ENCODE measurements at regions not wholly inside any gene's neighbourhood (a gene's known extent, or its start where the extent isn't known, plus 50 kb on each side); places are given as distances from the start of the nearest gene placed in this dataset.

GRCh38 chr11:82529936-82530335, 203.7 kb downstream of the FAM181B start:
- H3K9me3 ChIP-seq, result peaks cover 0 to 6% (median 0%) of the 10 kb centered on the region in 12 donors
- no peaks in the 10 kb centered on the region for H3K36me3 ChIP-seq
- DNase-seq (no peak), ATAC-seq (no peak)
- TF ChIP-seq POLR2A (IDR thresholded peaks at IDR 0.05) (no peak), CTCF (IDR thresholded peaks at IDR 0.05) (no peak)
- H3K27me3 ChIP-seq, result no peaks in the 10 kb centered on the region
- WGBS, 4 donors, result 30 to 69% (median 66%) methylated on average over 2 of the region's 2 CpGs
- H3K4me3 ChIP-seq, result no peak overlapping the region
- no peak overlapping the region for H3K27ac ChIP-seq
- H3K4me1 ChIP-seq, result no peaks in the 10 kb centered on the region
- intact Hi-C loops (cut with DNase I), result no loop called here

- no peak for ATAC-seq
- peaks cover 0 to 1% (median 0%) of the 10 kb centered on the region in 12 donors for H3K4me1 ChIP-seq
- H3K27ac ChIP-seq, result no peak overlapping the region
- no peaks in the 10 kb centered on the region for H3K36me3 ChIP-seq
- TF ChIP-seq POLR2A (IDR thresholded peaks at IDR 0.05) (no peak), CTCF (IDR thresholded peaks at IDR 0.05) (no peak)
- intact Hi-C loops (cut with DNase I), result no loop called here
- H3K9me3 ChIP-seq, result peaks cover 0 to 6% (median 0%) of the 10 kb centered on the region in 12 donors
- no peak for DNase-seq
- no peak overlapping the region for H3K4me3 ChIP-seq
- no peaks in the 10 kb centered on the region for H3K27me3 ChIP-seq
- 82 to 90% (median 85%) methylated on average over 5 of the region's 5 CpGs for WGBS, 4 donors
Observed at GRCh38 chr11:82527081-82527584, 206.5 kb downstream of the FAM181B start.

GRCh38 chr11:82523141-82523540, 210.5 kb downstream of the FAM181B start:
- H3K27ac ChIP-seq, result no peak overlapping the region
- H3K4me1 ChIP-seq, result peaks cover 0 to 11% (median 0%) of the 10 kb centered on the region in 12 donors
- 49 to 61% (median 55%) methylated on average over 4 of the region's 4 CpGs for WGBS, 4 donors
- no peak overlapping the region for H3K4me3 ChIP-seq
- H3K9me3 ChIP-seq, result no peaks in the 10 kb centered on the region
- no peak for ATAC-seq
- DNase-seq, result no peak
- H3K27me3 ChIP-seq, result no peaks in the 10 kb centered on the region
- intact Hi-C loops (cut with DNase I), result no loop called here
- no peaks in the 10 kb centered on the region for H3K36me3 ChIP-seq
- TF ChIP-seq POLR2A (IDR thresholded peaks at IDR 0.05), result no peak
- no peak for TF ChIP-seq CTCF (IDR thresholded peaks at IDR 0.05)

GRCh38 chr11:82521427-82521826, 212.2 kb downstream of the FAM181B start:
- WGBS, 4 donors, result 30 to 58% (median 41%) methylated on average over 3 of the region's 3 CpGs
- ATAC-seq, result peak; percentile 28 to 81 (median 59)
- Histone ChIP-seq H3K27ac (peak overlapping the region in 1 of 12 donors; percentile 38), H3K27me3 (no peaks in the 10 kb centered on the region), H3K9me3 (no peaks in the 10 kb centered on the region), H3K4me1 (peaks cover 0 to 11% (median 0%) of the 10 kb centered on the region in 12 donors), H3K36me3 (no peaks in the 10 kb centered on the region), H3K4me3 (no peak overlapping the region)
- peak in 2 of 5 donors; percentile 8 to 13 for DNase-seq
- TF ChIP-seq CTCF (IDR thresholded peaks at IDR 0.05) (no peak), POLR2A (IDR thresholded peaks at IDR 0.05) (no peak)
- intact Hi-C loops (cut with DNase I), result no loop called here

Measured in heart left ventricle (tissue), 16 donors.